HG03103 (cell line): ENCODE measurements at regions not wholly inside any gene's neighbourhood (a gene's known extent, or its start where the extent isn't known, plus 50 kb on each side); places are given as distances from the start of the nearest gene placed in this dataset.
"Not testable (repeated sequence)": the region's sequence is repeated elsewhere in the genome, so short reads cannot be mapped to it uniquely, and the experiment has no call there.

Experiments used
- ATAC-seq: cut with Tn5 transposase; IDR thresholded peaks from one replicate; pipeline ENCODE4 v1.9.1; 2021; ENCODE audit warnings: low read depth; ENCODE audit not compliant: unreplicated experiment

DNA sequence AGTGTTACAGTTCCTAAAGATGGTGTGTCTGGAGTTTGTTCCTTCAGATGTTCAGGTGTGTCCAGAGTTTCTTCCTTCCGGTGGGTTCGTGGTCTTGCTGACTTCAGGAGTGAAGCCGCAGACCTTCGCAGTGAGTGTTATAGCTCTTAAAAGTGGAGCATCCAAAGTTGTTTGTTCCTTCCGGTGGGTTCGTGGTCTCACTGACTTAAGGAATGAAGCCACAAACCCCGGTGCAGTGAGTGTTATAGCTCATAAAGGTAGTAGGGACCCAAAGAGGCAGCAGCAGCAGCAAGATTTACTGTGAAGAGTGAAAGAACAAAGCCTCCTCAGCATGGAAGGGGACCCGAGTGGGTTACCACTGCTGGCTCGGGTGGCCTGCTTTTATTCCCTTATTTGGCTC lies 90.6 kb upstream of the CST7 start:
- not testable (repeated sequence) for ATAC-seq

- ATAC-seq: no peak
Measured at GRCh38 chr20:24859539-24859938, 89.5 kb upstream of the CST7 start.

- ATAC-seq: no peak
Measured at GRCh38 chr20:24862186-24862585, 86.9 kb upstream of the CST7 start.

DNA sequence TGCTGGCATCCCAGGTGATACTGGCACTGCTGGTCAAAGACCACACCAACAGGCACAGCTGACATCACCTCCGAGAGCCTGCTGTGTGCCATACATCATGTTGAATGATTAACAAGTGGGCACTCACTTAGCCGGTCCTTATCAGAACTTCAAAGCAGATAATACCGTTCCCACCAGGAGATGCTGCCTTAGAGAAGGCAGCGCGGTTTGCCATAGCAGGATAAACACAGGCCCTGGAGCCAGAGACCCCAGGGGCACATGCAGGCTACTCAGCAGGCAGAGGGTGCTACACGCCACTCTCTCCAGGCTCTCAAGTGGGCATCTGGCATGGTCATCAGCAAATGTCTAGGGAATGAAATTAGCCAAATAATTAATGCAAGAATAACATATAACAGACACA lies 86.5 kb upstream of the CST7 start:
- no peak for ATAC-seq

DNA sequence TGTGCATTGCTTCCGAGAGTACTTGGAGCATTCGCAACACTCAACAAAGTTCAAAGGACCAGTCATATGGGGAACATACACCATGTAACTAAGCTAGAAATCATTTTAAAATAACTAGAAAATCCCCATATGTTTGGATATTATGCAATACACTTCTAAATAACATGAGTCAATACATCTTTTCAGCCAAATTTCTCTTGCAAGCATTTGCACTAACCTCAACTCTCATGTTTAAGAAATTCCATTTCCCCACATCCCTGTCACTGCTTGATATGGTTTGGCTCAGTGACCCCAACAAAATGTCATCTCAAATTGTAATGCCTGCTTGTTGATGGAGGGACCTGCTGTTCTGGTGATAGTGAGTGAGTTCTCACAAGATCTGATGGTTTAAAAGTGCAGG lies 85.7 kb upstream of the CST7 start:
- no peak for ATAC-seq

- ATAC-seq: no peak
Measured at GRCh38 chr20:24866008-24866407, 83.1 kb upstream of the CST7 start.

DNA sequence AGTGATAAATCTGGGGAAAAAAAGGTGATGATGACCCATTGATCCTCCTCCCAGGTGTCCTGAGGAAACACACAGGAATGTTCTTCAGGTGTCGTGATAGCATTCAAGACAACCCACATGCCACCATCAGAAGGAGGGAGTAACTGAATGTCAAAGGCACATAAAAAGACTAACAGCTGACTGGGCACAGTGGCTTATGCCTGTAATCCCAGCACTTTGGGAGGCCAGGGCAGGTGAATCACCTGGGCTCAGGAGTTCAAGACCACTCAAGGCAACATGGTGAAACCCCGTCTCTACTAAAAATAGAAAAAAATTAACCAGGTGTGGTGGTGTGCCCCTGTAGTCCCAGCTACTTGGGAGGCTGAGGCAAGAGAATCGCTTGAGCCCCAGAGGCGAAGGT lies 82.3 kb upstream of the CST7 start:
- ATAC-seq: no peak

GRCh38 chr20:24867556-24867955 lies 81.5 kb upstream of the CST7 start:
- ATAC-seq: no peak

DNA sequence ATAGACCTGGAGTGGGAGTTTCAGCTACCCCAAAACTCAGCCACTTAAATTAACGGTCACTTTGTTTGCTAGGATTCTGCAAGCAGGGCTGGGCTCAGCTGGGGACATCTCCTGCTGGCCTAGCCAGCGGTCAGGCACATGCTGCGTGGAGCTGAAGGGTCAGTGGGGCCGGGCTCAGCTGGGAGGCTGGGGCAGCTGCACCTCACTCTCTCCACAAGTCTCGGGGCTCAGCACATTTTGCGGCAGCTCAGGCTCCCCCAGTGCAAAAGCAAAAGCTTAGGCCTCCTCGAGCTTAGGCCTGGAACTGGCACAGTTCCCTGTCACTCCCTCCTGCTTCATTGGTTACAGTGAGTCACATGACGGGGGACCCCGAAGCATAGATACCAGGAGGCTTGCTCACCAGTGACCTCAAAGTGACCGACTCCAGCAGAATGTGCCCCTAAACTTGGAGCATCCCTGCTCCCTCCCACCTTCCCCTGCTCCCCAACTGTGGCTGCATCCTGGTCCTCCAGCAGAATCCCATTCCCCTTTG lies 80.6 kb upstream of the CST7 start:
- no peak for ATAC-seq

DNA sequence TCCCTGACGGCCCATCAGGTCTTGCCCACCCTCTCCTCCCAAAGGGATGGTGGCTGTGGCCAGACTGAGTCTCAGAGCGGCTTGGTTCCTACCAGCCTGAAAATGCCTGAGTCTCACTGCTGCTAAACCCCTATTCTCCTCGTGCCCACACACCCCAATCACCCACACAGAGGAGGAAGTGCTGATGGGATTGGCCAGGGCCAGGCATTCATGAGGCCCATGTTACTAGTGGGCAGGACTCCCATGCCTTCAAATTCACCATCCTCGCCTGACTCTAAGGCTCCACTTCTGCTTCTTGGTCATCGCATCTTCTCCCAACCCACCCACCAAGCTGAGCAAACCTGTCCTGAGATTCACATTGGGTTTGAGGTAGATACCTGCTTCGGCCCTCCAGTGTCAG lies 80.1 kb upstream of the CST7 start:
- ATAC-seq: no peak

GRCh38 chr20:24870057-24870456 lies 79.0 kb upstream of the CST7 start:
- ATAC-seq: no peak

- ATAC-seq: no peak
Measured at GRCh38 chr20:24870881-24871280, 78.2 kb upstream of the CST7 start.

DNA sequence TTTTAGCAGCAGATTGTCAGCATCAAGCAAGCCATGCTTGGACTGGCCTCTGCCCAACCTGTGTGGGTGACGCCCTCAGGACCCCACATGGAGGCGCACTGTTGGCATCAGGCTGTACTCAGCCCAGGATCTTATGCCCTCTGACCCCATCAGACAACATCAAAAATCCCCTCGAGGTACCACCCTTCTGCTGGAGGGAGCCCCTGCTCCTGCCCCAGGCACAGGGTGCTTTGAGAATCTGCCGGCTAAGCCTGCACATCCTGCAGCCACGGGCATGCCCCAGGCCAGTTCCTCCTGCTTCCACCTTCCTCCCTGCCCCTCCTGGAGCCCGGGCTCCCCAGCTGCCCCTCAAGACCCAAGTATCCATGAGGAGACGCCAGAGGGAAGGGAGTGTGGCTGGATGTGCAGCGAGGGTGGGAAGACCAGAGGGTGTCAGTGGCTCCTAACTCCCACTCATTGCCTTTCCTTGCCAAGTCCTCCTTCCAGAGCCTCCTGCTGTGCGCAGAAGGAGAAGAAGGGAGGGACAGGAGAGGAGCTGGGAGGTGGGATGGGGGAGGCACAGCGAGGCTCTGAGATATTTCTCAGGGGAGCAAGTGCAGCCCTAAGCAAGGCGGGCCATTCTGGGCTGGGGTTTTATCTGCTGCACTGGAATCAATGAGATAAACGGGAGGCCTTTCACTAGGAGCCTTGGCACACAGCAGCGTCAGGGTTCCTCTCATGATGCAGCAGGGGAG lies 77.4 kb upstream of the CST7 start:
- ATAC-seq: no peak

DNA sequence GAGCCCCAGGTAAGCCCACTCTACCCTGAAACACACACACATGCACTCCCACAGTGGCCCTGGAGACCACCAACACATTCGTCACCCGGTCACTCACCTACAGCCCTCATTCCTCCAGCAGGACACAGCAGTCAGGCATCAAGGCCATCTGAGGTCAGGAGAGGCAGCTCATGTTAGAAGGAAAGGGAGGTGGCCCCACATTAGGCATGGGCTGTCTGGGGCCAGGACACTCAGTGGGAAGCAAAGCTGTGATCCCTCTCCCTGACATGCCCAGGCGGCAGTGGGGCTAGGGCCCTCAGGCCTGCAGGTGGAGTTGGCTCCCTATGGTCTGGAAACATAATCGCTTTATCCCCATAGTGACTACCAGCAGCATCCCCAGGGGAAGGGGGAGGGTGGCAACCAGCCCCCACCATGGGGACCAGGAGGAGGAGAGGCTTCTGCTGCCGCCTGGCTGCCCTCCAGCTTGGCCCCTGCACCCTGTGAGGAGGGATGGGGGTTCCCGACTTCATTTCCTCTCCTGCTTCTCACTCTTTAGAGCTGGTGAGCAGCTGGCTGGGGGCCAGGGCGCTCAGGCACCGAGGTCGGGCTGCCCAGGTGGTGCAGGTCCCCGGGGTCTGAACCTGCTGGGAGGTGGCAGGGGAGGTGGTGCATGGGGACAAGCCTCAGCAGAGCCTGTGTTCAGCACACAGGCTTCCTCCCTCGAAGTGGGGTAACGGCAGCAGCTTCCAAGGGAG lies 76.6 kb upstream of the CST7 start:
- ATAC-seq: no peak

DNA sequence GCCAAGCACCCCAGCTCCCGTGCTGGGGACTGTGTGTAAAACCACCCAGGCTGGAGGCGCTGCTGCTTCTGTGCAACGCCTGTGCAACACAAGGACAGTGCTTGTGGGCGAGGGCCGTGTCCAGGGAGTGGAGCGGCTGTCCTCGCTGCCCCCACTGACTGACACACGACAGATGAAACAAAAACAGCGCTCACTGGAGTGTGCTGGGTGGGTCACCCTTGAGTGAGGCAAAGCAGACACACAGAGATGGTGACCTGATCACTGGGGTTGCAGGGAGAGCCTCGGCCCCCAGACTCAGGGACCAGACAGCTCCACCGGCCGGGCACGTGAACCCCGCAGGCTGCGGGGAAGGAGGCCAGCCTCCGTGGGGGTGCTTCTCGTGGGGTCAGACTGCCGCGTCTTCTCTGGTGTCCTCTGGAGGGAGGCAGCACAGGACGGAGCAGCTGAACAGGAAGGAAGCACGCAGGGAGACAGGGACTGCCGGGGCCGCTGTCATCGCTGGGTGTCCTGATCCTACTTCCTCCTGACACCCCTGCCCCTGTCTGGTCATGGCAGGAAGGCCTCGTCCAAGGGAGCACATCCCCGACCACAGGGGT lies 75.9 kb upstream of the CST7 start:
- no peak for ATAC-seq

DNA sequence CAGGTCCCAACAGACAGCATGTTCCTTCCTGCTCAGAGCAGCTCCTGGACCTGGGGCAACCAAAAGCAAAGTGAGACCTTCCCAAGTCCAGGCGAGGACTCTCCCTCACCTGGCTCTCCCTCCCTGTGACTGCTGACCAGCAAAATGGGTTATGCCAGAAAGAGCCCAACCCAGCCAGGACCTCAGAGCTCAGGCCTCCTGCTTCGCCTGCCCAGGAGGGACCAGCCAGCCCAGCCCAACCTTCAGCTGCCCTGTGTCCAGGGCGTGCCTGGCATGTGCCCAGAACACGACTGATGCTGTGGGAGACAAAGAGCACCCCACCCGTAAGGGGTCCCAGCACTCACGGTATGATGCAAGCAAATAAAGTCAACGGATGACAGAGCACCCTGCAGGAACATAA lies 74.0 kb upstream of the CST7 start:
- ATAC-seq: no peak

- no peak for ATAC-seq
Measured at GRCh38 chr20:24877652-24878051, 71.4 kb upstream of the CST7 start.

- no peak for ATAC-seq
Measured at GRCh38 chr20:24878657-24879056, 70.4 kb upstream of the CST7 start.

DNA sequence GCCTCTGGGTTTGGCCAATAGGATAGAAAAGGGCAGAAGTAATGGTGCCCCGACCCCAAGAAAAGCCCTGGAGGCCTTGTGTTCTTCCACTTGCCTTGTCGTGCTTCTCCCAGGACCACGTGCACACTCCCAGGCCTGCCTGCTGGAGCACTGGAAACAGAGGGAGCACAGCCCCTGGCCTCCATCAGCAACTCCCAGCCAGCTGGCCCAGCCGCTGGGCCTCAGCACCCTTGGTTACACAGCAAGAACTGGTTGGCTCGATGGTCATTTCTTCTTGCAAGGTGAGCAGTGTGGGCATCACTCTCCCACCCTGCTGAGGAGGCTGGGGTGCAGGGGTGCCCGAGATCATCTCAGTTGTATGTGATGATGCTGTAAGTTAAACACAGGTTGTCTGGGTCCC lies 69.2 kb upstream of the CST7 start:
- no peak for ATAC-seq

- ATAC-seq: no peak
Measured at GRCh38 chr20:24880356-24880755, 68.7 kb upstream of the CST7 start.

DNA sequence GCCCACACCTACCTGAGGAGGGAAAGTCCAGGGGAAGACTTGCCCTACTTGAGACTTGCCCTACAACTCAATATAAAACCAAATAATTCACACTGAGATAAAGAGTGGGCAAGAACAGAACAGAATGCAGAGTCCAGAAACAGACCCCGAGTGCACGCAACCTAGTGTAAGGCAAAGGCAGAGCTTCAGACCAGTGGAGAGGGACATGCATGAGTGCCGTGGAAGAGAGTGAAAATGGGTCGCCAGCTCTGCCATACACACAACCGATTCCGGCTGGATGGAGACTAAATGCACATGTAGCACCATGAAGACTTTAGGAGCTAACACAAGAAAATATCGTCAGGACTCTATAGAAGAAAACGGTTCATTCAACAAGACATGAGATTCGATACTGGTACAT lies 58.8 kb upstream of the CST7 start:
- ATAC-seq: no peak
